T-cell (primary cell): ENCODE measurements at regions not wholly inside any gene's neighbourhood (a gene's known extent, or its start where the extent isn't known, plus 50 kb on each side); places are given as distances from the start of the nearest gene placed in this dataset.

ENCODE experiments used
- ATAC-seq, 4 experiments: fragments of 200-7000 bp in 3 of 4; fragments of 150-1000 bp in 1 of 4; cut with Tn5 transposase; replicated peaks in 1 of 4; 1 replicate in 3 of 4; 2 replicates in 1 of 4; pipeline ENCODE4 v1.10.0; 2021; ENCODE audit warnings: moderate library complexity in 3 of 4, mild to moderate bottlenecking in 2 of 4, moderate number of reproducible peaks in 1 of 4
- CTCF ChIA-PET, 2 donors: fragments of 300-600 bp; sonication (Branson Sonifier 250); formaldehyde crosslinking; loops; one replicate each; lab custom pipeline; 2022; ENCODE audit warnings: antibody characterized with exemption in 2 of 2; lab: Charles Lee
- POLR2A ChIA-PET, 2 donors: fragments of 300-600 bp; sonication (Branson Sonifier 250); formaldehyde crosslinking; loops; one replicate each; lab custom pipeline; 2022; ENCODE audit warnings: antibody characterized with exemption in 2 of 2; lab: Charles Lee
- DNase-seq, 35 experiments: peaks; one replicate each; pipeline versions ENCODE4 v3.0.0 to v3.0.0-alpha.2; 2013 to 2023
- H3K27ac ChIP-seq: one replicate; pipeline ENCODE4 v1.5.1; 2013; ENCODE audit warnings: low read length
- H3K27me3 ChIP-seq, 2 experiments: replicated peaks in 1 of 2; 1 replicate in 1 of 2; 2 replicates in 1 of 2; pipeline versions ENCODE4 v1.6.1 to v1.7.0; 2013; ENCODE audit warnings: low read length in 1 of 2, mixed read lengths in 1 of 2; ENCODE audit not compliant: control insufficient read depth in 2 of 2, insufficient read depth in 2 of 2; ENCODE audit errors: extremely low read depth in 1 of 2
- H3K36me3 ChIP-seq, 2 donors: 1 replicate in 1 of 2; 2 replicates in 1 of 2; pipeline versions ENCODE4 v1.6.1 to v1.7.0; 2013; ENCODE audit warnings: low read length in 1 of 2; ENCODE audit not compliant: control insufficient read depth in 2 of 2, insufficient read depth in 1 of 2; ENCODE audit errors: extremely low read depth in 1 of 2
- H3K4me1 ChIP-seq, 2 experiments: 1 replicate in 1 of 2; 2 replicates in 1 of 2; pipeline versions ENCODE4 v1.6.1 to v1.7.0; 2013; ENCODE audit warnings: low read length in 2 of 2, mixed read lengths in 1 of 2; ENCODE audit not compliant: insufficient read depth in 2 of 2, control insufficient read depth in 1 of 2; ENCODE audit errors: extremely low read depth in 1 of 2
- H3K4me3 ChIP-seq, 2 donors: 1 replicate in 1 of 2; 2 replicates in 1 of 2; pipeline versions ENCODE4 v1.5.1 to v1.7.0; 2013; ENCODE audit warnings: mild to moderate bottlenecking in 2 of 2, low read length in 1 of 2, moderate library complexity in 1 of 2; ENCODE audit not compliant: control insufficient read depth in 1 of 2; ENCODE audit errors: extremely low read depth in 1 of 2
- H3K9me3 ChIP-seq: 2 replicates; pipeline ENCODE4 v1.7.0; 2013
- H3K27ac Mint-ChIP-seq, 2 donors: one replicate each; pipeline ENCODE4 v1.8.0; 2020 to 2021; ENCODE audit warnings: mild to moderate bottlenecking in 2 of 2, mixed read lengths in 2 of 2
- H3K27me3 Mint-ChIP-seq, 2 donors: one replicate each; pipeline ENCODE4 v1.8.0; 2021 to 2022; ENCODE audit warnings: mixed read lengths in 2 of 2
- H3K36me3 Mint-ChIP-seq: one replicate; pipeline ENCODE4 v1.8.0; 2021; ENCODE audit warnings: mixed read lengths
- H3K4me1 Mint-ChIP-seq, 3 donors: one replicate each; pipeline ENCODE4 v1.8.0; 2020 to 2022; ENCODE audit warnings: mixed read lengths in 3 of 3, mild to moderate bottlenecking in 1 of 3
- H3K4me3 Mint-ChIP-seq, 3 donors: one replicate each; pipeline ENCODE4 v1.8.0; 2020 to 2022; ENCODE audit warnings: mild to moderate bottlenecking in 3 of 3, mixed read lengths in 3 of 3, moderate library complexity in 3 of 3
- H3K9me3 Mint-ChIP-seq, 3 donors: one replicate each; pipeline ENCODE4 v1.8.0; 2020 to 2022; ENCODE audit warnings: mixed read lengths in 3 of 3
- whole genome bisulfite sequencing: methylation state at CpG from one replicate; pipeline ENCODE4 v1.1.5; 2013; ENCODE audit warnings: missing lambda C conversion rate; ENCODE audit not compliant: insufficient coverage; 5-methylcytosine and 5-hydroxymethylcytosine counted together

- peaks cover 9 to 10% of the 10 kb centered on the region in 2 experiments for H3K4me1 ChIP-seq
- CTCF ChIA-PET = interaction anchor here in 1 of 2 donors (0.5 kb wide), 1 partner anchor 71 kb away, joined by 3 read pairs; no protein-coding TSS in a partner anchor
Observed at GRCh38 chr9:79889369-79889768, 317.6 kb downstream of the TLE4 start.

GRCh38 chr9:79885093-79885857, 313.5 kb downstream of the TLE4 start:
- ChIA-PET POLR2A (no interaction called here), CTCF (no interaction called here)
- peak overlapping the region in 1 of 3 donors; percentile 75 for H3K4me3 Mint-ChIP-seq

More at GRCh38 chr9:79889369-79889768, 317.6 kb downstream of the TLE4 start:
- Mint-ChIP-seq H3K4me1 (peaks cover 19 to 24% (median 20%) of the 10 kb centered on the region in 3 donors), H3K9me3 (no peaks in the 10 kb centered on the region), H3K4me3 (no peak overlapping the region), H3K36me3 (no peaks in the 10 kb centered on the region), H3K27ac (no peak overlapping the region), H3K27me3 (no peaks in the 10 kb centered on the region)
- no peak overlapping the region for H3K4me3 ChIP-seq
- no peaks in the 10 kb centered on the region for H3K9me3 ChIP-seq
- no peaks in the 10 kb centered on the region for H3K36me3 ChIP-seq
- DNase-seq (no peak), ATAC-seq (no peak)
- no peak overlapping the region for H3K27ac ChIP-seq
- POLR2A ChIA-PET = no interaction called here
- H3K27me3 ChIP-seq = no peaks in the 10 kb centered on the region

GRCh38 chr9:79884546-79884945, 312.8 kb downstream of the TLE4 start:
- Histone ChIP-seq H3K27ac (no peak overlapping the region), H3K4me3 (no peak overlapping the region), H3K27me3 (no peaks in the 10 kb centered on the region), H3K9me3 (no peaks in the 10 kb centered on the region), H3K4me1 (peaks cover 28 to 41% of the 10 kb centered on the region in 2 experiments), H3K36me3 (no peaks in the 10 kb centered on the region)
- Mint-ChIP-seq H3K4me3 (peak overlapping the region in 1 of 3 donors; percentile 75), H3K27ac (peak overlapping the region in 1 of 2 donors; percentile 78), H3K4me1 (peaks cover 57 to 68% (median 60%) of the 10 kb centered on the region in 3 donors), H3K27me3 (no peaks in the 10 kb centered on the region), H3K36me3 (no peaks in the 10 kb centered on the region), H3K9me3 (no peaks in the 10 kb centered on the region)
- ChIA-PET POLR2A (interaction anchor here in 1 of 2 donors (0.5 kb wide), 1 partner anchor 37 kb away, joined by 3 read pairs; no protein-coding TSS in a partner anchor), CTCF (no interaction called here)
- DNase-seq = no peak
- 71% methylated on average over 3 of the region's 4 CpGs for WGBS
- no peak for ATAC-seq

More at GRCh38 chr9:79885093-79885857, 313.5 kb downstream of the TLE4 start:
- Histone ChIP-seq H3K9me3 (no peaks in the 10 kb centered on the region), H3K27me3 (no peaks in the 10 kb centered on the region), H3K4me3 (no peak overlapping the region), H3K36me3 (no peaks in the 10 kb centered on the region), H3K4me1 (peaks cover 28 to 41% of the 10 kb centered on the region in 2 experiments), H3K27ac (no peak overlapping the region)
- DNase-seq (no peak), ATAC-seq (no peak)
- H3K27me3 Mint-ChIP-seq = no peaks in the 10 kb centered on the region
- H3K9me3 Mint-ChIP-seq = no peaks in the 10 kb centered on the region
- H3K27ac Mint-ChIP-seq = peak overlapping the region in 1 of 2 donors; percentile 78
- WGBS = 94% methylated on average over 3 of the region's 6 CpGs
- no peaks in the 10 kb centered on the region for H3K36me3 Mint-ChIP-seq
- peaks cover 55 to 65% (median 58%) of the 10 kb centered on the region in 3 donors for H3K4me1 Mint-ChIP-seq

- ChIA-PET POLR2A (no interaction called here), CTCF (no interaction called here)
- Mint-ChIP-seq H3K27me3 (no peaks in the 10 kb centered on the region), H3K27ac (peak overlapping the region; percentile 63 to 74), H3K4me1 (peaks cover 60 to 81% (median 71%) of the 10 kb centered on the region in 3 donors), H3K36me3 (no peaks in the 10 kb centered on the region), H3K9me3 (no peaks in the 10 kb centered on the region), H3K4me3 (peak overlapping the region; percentile 25 to 75 (median 37))
- Histone ChIP-seq H3K27me3 (no peaks in the 10 kb centered on the region), H3K4me3 (no peak overlapping the region), H3K4me1 (peaks cover 28 to 41% of the 10 kb centered on the region in 2 experiments), H3K27ac (no peak overlapping the region), H3K36me3 (no peaks in the 10 kb centered on the region), H3K9me3 (no peaks in the 10 kb centered on the region)
- 30% methylated on average over 3 of the region's 3 CpGs for WGBS
- peak; percentile 94 to 99 (median 98) for ATAC-seq
- peak; percentile 25 to 71 (median 59) for DNase-seq
Observed at GRCh38 chr9:79883073-79883645, 311.4 kb downstream of the TLE4 start.

GRCh38 chr9:79880626-79881025, 308.9 kb downstream of the TLE4 start:
- Mint-ChIP-seq H3K9me3 (no peaks in the 10 kb centered on the region), H3K36me3 (no peaks in the 10 kb centered on the region), H3K4me3 (peak overlapping the region in 1 of 3 donors; percentile 11), H3K27ac (no peak overlapping the region), H3K4me1 (peaks cover 55 to 77% (median 66%) of the 10 kb centered on the region in 3 donors), H3K27me3 (no peaks in the 10 kb centered on the region)
- H3K27ac ChIP-seq = no peak overlapping the region
- ChIA-PET POLR2A (no interaction called here), CTCF (no interaction called here)
- no peaks in the 10 kb centered on the region for H3K36me3 ChIP-seq
- DNase-seq (no peak), ATAC-seq (no peak)
- peaks cover 28 to 41% of the 10 kb centered on the region in 2 experiments for H3K4me1 ChIP-seq
- no peaks in the 10 kb centered on the region for H3K9me3 ChIP-seq
- no peak overlapping the region for H3K4me3 ChIP-seq
- no peaks in the 10 kb centered on the region for H3K27me3 ChIP-seq

GRCh38 chr9:79877943-79878602, 306.3 kb downstream of the TLE4 start:
- WGBS = no CpG with 5 or more reads among the region's 3 CpGs
- no peak overlapping the region for H3K4me3 ChIP-seq
- Mint-ChIP-seq H3K9me3 (no peaks in the 10 kb centered on the region), H3K27ac (no peak overlapping the region), H3K27me3 (no peaks in the 10 kb centered on the region), H3K4me1 (peaks cover 30 to 52% (median 41%) of the 10 kb centered on the region in 3 donors), H3K4me3 (no peak overlapping the region), H3K36me3 (no peaks in the 10 kb centered on the region)
- no peaks in the 10 kb centered on the region for H3K36me3 ChIP-seq
- no peaks in the 10 kb centered on the region for H3K9me3 ChIP-seq
- H3K27me3 ChIP-seq = no peaks in the 10 kb centered on the region
- H3K27ac ChIP-seq = no peak overlapping the region
- no peak for ATAC-seq
- ChIA-PET CTCF (no interaction called here), POLR2A (no interaction called here)
- DNase-seq = no peak
- H3K4me1 ChIP-seq = peaks cover 5 to 19% of the 10 kb centered on the region in 2 experiments
